ENCODE measurements at regions not wholly inside any gene's neighbourhood (a gene's known extent, or its start where the extent isn't known, plus 50 kb on each side); places are given as distances from the start of the nearest gene placed in this dataset.

DNA sequence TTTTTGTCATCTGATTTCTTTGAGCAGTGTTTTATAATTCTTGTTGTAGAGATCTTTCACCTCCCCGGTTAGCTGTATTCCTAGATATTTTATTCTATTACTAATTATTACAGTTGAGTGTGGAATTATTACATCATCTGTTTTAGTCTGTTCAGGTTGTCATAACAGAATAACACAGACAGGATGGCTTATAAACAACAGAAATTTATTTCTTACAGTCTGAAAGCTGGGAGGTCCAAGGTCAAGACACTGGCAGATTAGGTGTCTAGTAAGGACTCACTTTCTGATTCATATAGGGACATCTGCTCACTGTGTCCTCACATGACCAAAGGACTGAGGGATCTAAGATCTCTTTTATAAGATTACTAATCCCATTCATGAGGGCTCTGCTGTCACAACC, 121.3 kb upstream of the THBS1 start:
- in situ Hi-C loops (cut with HindIII; ENCODE audit: low pct_unique_long_range_greater_than_20kb, low sequenced_read_pairs) = no loop called here
- Histone ChIP-seq H3K27me3 (ENCODE audit: control insufficient read depth, insufficient read depth, low read length) (no peaks in the 10 kb centered on the region), H3K36me3 (ENCODE audit: control insufficient read depth, insufficient read depth, low read length) (no peaks in the 10 kb centered on the region), H3K4me3 (ENCODE audit: low read depth in 2 of 2, low read length in 2 of 2) (no peak overlapping the region), H3K27ac (ENCODE audit: low read length) (no peak overlapping the region), H3K9me3 (ENCODE audit: control insufficient read depth, insufficient read depth, low read depth, low read length) (no peaks in the 10 kb centered on the region), H3K4me1 (ENCODE audit: control insufficient read depth, insufficient read depth, low read length) (no peaks in the 10 kb centered on the region)
- TF ChIP-seq SIN3A (IDR thresholded peaks at IDR 0.05; ENCODE audit: borderline replicate concordance, insufficient read depth, low read depth, low read length) = no peak
- TF ChIP-seq, protein P1, sequence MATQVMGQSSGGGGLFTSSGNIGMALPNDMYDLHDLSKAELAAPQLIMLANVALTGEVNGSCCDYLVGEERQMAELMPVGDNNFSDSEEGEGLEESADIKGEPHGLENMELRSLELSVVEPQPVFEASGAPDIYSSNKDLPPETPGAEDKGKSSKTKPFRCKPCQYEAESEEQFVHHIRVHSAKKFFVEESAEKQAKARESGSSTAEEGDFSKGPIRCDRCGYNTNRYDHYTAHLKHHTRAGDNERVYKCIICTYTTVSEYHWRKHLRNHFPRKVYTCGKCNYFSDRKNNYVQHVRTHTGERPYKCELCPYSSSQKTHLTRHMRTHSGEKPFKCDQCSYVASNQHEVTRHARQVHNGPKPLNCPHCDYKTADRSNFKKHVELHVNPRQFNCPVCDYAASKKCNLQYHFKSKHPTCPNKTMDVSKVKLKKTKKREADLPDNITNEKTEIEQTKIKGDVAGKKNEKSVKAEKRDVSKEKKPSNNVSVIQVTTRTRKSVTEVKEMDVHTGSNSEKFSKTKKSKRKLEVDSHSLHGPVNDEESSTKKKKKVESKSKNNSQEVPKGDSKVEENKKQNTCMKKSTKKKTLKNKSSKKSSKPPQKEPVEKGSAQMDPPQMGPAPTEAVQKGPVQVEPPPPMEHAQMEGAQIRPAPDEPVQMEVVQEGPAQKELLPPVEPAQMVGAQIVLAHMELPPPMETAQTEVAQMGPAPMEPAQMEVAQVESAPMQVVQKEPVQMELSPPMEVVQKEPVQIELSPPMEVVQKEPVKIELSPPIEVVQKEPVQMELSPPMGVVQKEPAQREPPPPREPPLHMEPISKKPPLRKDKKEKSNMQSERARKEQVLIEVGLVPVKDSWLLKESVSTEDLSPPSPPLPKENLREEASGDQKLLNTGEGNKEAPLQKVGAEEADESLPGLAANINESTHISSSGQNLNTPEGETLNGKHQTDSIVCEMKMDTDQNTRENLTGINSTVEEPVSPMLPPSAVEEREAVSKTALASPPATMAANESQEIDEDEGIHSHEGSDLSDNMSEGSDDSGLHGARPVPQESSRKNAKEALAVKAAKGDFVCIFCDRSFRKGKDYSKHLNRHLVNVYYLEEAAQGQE (IDR thresholded peaks at IDR 0.05; ENCODE audit: insufficient read depth in 1 of 2, low read depth in 2 of 2, low read length in 1 of 2) = no peak
- no peak for TF ChIP-seq TCF7L2 (IDR thresholded peaks at IDR 0.05; ENCODE audit: low read depth, low read length)
- TF ChIP-seq, protein P2, sequence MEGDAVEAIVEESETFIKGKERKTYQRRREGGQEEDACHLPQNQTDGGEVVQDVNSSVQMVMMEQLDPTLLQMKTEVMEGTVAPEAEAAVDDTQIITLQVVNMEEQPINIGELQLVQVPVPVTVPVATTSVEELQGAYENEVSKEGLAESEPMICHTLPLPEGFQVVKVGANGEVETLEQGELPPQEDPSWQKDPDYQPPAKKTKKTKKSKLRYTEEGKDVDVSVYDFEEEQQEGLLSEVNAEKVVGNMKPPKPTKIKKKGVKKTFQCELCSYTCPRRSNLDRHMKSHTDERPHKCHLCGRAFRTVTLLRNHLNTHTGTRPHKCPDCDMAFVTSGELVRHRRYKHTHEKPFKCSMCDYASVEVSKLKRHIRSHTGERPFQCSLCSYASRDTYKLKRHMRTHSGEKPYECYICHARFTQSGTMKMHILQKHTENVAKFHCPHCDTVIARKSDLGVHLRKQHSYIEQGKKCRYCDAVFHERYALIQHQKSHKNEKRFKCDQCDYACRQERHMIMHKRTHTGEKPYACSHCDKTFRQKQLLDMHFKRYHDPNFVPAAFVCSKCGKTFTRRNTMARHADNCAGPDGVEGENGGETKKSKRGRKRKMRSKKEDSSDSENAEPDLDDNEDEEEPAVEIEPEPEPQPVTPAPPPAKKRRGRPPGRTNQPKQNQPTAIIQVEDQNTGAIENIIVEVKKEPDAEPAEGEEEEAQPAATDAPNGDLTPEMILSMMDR (IDR thresholded peaks at IDR 0.05) = no peak
- TF ChIP-seq POLR2AphosphoS5 (IDR thresholded peaks at IDR 0.05; ENCODE audit: low read depth, low read length) = no peak
- no TSS peak for BruUV-seq (replicated peaks)
- POLR2A ChIA-PET = no interaction called here
- no peak for ATAC-seq
- intact Hi-C loops (cut with micrococcal nuclease; ENCODE audit: unreplicated experiment) = no loop called here
- CTCF ChIA-PET = no interaction called here
- no peak for DNase-seq (ENCODE audit: low read depth, low spot score)

DNA sequence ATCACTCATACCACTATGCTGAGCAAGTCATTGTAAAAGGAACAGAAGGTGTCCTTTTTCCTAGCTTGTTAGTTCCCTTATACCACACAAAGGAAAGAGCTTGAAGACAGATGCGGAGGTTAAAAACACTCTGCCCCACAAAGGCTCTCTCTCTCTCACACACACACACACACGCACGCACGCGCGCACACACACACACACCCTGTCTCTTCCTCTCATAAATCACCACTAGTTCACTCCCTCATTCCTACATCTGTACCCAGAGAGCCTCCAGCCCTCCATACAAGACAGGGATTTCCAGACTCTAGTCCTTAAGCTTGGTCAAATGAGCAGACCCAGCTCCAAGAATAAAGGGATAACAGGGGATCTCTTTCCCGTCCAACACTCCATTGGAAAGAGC, 120.1 kb upstream of the THBS1 start:
- Histone ChIP-seq H3K9me3 (ENCODE audit: control insufficient read depth, insufficient read depth, low read depth, low read length) (no peaks in the 10 kb centered on the region), H3K4me3 (ENCODE audit: low read depth in 2 of 2, low read length in 2 of 2) (no peak overlapping the region), H3K36me3 (ENCODE audit: control insufficient read depth, insufficient read depth, low read length) (no peaks in the 10 kb centered on the region), H3K27me3 (ENCODE audit: control insufficient read depth, insufficient read depth, low read length) (no peaks in the 10 kb centered on the region), H3K27ac (ENCODE audit: low read length) (no peak overlapping the region), H3K4me1 (ENCODE audit: control insufficient read depth, insufficient read depth, low read length) (no peaks in the 10 kb centered on the region)
- ATAC-seq = no peak
- POLR2A ChIA-PET = no interaction called here
- TF ChIP-seq, protein P1 (IDR thresholded peaks at IDR 0.05; ENCODE audit: insufficient read depth in 1 of 2, low read depth in 2 of 2, low read length in 1 of 2) = no peak
- TF ChIP-seq, protein P2 (IDR thresholded peaks at IDR 0.05) = no peak
- TF ChIP-seq POLR2AphosphoS5 (IDR thresholded peaks at IDR 0.05; ENCODE audit: low read depth, low read length) (no peak), SIN3A (IDR thresholded peaks at IDR 0.05; ENCODE audit: borderline replicate concordance, insufficient read depth, low read depth, low read length) (no peak), TCF7L2 (IDR thresholded peaks at IDR 0.05; ENCODE audit: low read depth, low read length) (no peak)
- in situ Hi-C loops (cut with HindIII; ENCODE audit: low pct_unique_long_range_greater_than_20kb, low sequenced_read_pairs) (no loop called here), intact Hi-C loops (cut with micrococcal nuclease; ENCODE audit: unreplicated experiment) (no loop called here)
- BruUV-seq (replicated peaks) = no TSS peak
- DNase-seq (ENCODE audit: low read depth, low spot score) = no peak
- CTCF ChIA-PET = no interaction called here

Measured in Panc1 (cell line).